ENCODE measurements at regions not wholly inside any gene's neighbourhood (a gene's known extent, or its start where the extent isn't known, plus 50 kb on each side); places are given as distances from the start of the nearest gene placed in this dataset.
"Not testable (repeated sequence)": the region's sequence is repeated elsewhere in the genome, so short reads cannot be mapped to it uniquely, and the experiment has no call there.

DNA sequence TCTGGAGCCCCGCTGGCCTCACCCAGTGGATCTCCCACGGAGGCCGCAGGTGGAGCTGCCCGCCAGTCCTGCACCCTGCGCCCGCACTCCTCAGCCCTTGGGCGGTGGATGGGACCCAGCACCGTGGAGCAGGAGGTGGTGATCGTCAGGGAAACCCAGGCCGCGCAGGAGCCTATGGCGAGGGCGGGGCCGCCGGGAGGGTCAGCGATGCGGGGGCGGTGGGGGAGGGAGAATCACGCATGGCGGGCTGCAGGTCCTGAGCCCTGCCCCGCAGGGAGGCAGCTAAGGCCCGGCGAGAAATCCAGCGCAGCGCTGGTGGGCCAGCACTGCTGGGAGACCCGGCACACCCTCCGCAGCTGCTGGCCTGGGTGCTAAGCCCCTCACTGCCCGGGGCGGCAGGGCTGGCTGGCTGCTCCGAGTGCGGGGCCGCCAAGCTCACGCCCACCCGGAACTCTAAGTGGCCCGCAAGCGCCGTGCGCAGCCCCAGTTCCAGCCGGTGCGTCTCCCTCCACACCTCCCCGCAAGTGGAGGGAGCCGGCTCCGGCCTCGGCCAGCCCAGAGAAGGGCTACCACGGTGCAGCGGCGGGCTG, 524.8 kb upstream of the TPK1 start:
- TF ChIP-seq, protein P1, sequence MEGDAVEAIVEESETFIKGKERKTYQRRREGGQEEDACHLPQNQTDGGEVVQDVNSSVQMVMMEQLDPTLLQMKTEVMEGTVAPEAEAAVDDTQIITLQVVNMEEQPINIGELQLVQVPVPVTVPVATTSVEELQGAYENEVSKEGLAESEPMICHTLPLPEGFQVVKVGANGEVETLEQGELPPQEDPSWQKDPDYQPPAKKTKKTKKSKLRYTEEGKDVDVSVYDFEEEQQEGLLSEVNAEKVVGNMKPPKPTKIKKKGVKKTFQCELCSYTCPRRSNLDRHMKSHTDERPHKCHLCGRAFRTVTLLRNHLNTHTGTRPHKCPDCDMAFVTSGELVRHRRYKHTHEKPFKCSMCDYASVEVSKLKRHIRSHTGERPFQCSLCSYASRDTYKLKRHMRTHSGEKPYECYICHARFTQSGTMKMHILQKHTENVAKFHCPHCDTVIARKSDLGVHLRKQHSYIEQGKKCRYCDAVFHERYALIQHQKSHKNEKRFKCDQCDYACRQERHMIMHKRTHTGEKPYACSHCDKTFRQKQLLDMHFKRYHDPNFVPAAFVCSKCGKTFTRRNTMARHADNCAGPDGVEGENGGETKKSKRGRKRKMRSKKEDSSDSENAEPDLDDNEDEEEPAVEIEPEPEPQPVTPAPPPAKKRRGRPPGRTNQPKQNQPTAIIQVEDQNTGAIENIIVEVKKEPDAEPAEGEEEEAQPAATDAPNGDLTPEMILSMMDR (IDR thresholded peaks at IDR 0.05; ENCODE audit: control insufficient read depth, extremely low read depth, insufficient read depth) = no peak
- H3K4me3 ChIP-seq (ENCODE audit: low read depth, low read length) = no peak overlapping the region
- no peak for DNase-seq (ENCODE audit: low read depth)

DNA sequence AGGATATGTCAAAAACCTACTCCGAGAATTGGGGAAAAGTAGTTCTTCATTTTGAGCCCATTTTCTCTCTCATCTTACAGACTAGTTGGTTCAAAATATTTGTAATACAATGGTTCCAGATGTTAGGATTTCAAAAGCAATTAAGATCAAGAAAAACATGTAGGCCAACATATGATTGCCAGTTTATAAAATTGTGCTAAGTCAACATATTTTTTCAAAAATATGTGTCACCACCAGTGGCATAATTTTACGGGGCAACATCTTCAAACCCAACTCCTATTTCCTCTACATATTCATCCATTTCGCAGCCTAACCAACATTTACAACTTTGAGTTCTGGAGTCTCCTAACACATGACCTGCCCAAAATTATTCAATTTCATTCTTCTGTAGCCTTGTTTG, 514.5 kb upstream of the TPK1 start:
- no peak for DNase-seq (ENCODE audit: low read depth)
- TF ChIP-seq, protein P1 (IDR thresholded peaks at IDR 0.05; ENCODE audit: control insufficient read depth, extremely low read depth, insufficient read depth) = no peak
- H3K4me3 ChIP-seq (ENCODE audit: low read depth, low read length) = no peak overlapping the region

DNA sequence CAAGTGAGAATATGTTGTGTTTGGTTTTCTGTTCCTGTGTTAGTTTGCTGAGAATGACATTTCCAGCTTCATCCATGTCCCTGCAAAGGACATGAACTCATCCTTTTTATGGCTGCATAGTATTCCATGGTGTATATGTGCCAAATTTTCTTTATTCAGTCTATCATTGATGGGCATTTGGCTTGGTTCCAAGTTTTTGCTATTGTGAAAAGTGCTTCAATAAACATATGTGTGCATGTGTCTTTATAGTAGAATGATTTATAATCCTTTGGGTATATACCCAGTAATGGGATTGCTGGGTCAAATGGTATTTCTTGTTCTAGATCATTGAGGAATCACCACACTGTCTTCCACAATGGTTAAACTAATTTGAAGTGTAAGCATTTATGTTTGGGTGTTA, 513.6 kb upstream of the TPK1 start:
- not testable (repeated sequence) for H3K4me3 ChIP-seq (ENCODE audit: low read depth, low read length); DNase-seq (ENCODE audit: low read depth)

DNA sequence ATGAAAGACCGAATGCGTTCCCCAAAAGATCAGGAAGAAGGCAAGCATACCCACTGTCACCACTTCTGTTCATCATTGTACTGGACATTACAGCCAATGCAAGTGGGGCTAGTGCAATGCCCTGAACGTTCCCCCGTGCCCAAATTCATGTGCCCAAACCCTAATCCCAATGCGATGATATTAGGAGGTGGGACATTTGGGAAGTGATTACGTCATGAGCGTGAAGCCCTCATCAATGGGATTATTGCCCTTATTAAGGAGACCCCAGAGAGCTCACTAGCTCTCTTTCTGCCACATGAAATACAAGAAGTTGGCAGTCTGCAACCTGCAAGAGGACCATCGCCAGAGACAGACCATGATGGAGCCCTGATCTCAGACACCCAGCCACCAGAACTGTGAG, 511.4 kb upstream of the TPK1 start:
- TF ChIP-seq, protein P1 (IDR thresholded peaks at IDR 0.05; ENCODE audit: control insufficient read depth, extremely low read depth, insufficient read depth) = no peak
- no peak for DNase-seq (ENCODE audit: low read depth)

DNA sequence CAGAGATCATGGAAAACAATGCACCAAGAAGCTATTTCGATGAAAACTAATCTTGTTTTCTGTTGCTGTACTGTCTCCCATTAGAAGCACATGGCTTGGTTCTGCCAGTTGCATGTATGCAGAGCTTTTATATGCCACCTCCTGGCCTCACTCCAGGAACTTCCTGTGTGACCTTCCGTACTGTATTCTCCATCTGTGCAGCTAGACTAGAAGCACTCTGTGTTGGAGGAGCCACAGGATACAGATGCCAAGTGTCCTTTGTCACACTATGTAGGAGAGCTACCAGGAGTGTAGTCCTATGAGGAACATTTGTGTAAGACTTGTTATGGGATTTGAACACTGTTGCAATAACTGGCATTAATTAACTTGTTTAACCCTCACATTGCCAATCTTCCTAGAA, 503.5 kb upstream of the TPK1 start:
- TF ChIP-seq, protein P1 (IDR thresholded peaks at IDR 0.05; ENCODE audit: control insufficient read depth, extremely low read depth, insufficient read depth) = no peak
- no peak for DNase-seq (ENCODE audit: low read depth)
- no peak overlapping the region for H3K4me3 ChIP-seq (ENCODE audit: low read depth, low read length)

More for the DNA sequence above, 511.4 kb upstream of the TPK1 start:
- no peak overlapping the region for H3K4me3 ChIP-seq (ENCODE audit: low read depth, low read length)

DNA sequence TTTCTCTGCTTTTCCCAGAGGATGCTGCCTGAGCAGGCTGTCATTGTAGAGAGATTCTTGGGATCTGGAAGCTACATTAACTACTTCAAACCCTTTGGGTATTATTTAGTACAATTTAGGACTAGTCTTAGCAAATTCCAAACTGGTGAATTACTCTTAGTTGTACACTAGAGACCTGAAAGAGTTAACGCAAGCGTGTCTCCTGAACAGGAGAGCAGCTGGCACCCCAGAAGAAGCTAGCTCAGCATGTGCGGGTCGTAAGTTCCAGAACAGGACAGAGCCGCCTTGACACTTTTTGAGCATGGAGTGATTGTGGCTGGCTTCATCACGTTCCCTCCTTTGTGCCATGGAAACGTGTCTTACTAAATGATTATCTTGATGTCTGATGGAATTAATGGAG, 495.7 kb upstream of the TPK1 start:
- no peak overlapping the region for H3K4me3 ChIP-seq (ENCODE audit: low read depth, low read length)
- DNase-seq (ENCODE audit: low read depth) = no peak
- TF ChIP-seq, protein P1 (IDR thresholded peaks at IDR 0.05; ENCODE audit: control insufficient read depth, extremely low read depth, insufficient read depth) = no peak

DNA sequence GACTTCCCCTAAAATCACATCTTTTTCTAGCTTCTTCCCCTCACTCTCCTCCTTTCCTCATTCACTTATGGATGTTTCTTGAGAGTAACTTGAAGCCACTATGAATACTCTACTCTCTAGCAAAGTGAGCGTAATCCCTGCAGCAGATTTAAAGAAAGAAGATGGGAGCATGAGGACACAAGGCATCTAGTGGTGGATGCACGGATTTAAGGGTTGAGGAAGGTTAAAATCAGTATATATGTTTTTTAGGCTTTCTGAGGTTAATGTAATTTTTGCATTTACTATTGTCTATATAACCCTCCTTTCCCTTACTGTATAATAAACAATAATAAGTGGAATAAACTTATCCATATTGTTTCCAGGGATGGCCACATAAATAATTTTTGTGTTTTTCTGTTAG, 495.2 kb upstream of the TPK1 start:
- TF ChIP-seq, protein P1 (IDR thresholded peaks at IDR 0.05; ENCODE audit: control insufficient read depth, extremely low read depth, insufficient read depth) = no peak
- no peak overlapping the region for H3K4me3 ChIP-seq (ENCODE audit: low read depth, low read length)
- no peak for DNase-seq (ENCODE audit: low read depth)
